ENCODE measurements at regions not wholly inside any gene's neighbourhood (a gene's known extent, or its start where the extent isn't known, plus 50 kb on each side); places are given as distances from the start of the nearest gene placed in this dataset.

DNA sequence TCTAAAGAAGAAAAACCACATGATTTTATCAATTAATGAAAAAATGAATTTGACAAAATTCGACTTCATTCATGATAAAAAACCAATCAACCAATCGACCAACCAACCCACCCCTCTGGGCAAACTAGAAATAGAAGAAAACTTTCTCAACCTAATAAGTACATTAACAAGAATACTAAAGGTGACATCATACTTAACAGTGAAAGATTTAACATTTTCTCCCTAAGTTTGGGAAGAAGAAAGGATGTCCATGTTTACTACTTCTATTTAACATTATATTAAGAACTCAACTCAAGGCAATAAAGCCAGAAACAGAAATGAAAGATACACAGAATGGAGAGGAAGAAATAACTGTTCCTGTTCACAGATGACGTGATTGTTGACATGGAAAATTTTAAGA lies 476.1 kb upstream of the MEF2C start:
- no peak overlapping the region for H2AFZ ChIP-seq (ENCODE audit: low read length)
- H3K9me3 ChIP-seq (ENCODE audit: low read length): no peaks in the 10 kb centered on the region
- ChIA-PET CTCF (ENCODE audit: unreplicated experiment) (no interaction called here), POLR2A (interaction anchor here (1.1 kb wide), 1 partner anchor 878 kb away, joined by 3 read pairs; no protein-coding TSS in a partner anchor)
- H3K27ac ChIP-seq (ENCODE audit: low read depth, low read length, poor library complexity, severe bottlenecking): no peak overlapping the region
- no peaks in the 10 kb centered on the region for H3K79me2 ChIP-seq (ENCODE audit: insufficient read depth, low read depth, low read length)
- no peaks in the 10 kb centered on the region for H3K36me3 ChIP-seq (ENCODE audit: insufficient read depth, low read length)
- no peak overlapping the region for H3K4me2 ChIP-seq (ENCODE audit: low read length)
- no peak overlapping the region for H3K4me3 ChIP-seq (ENCODE audit: low read depth, low read length, poor library complexity, severe bottlenecking)
- no peaks in the 10 kb centered on the region for H4K20me1 ChIP-seq (ENCODE audit: insufficient read depth, low read length)
- H3K4me1 ChIP-seq (ENCODE audit: insufficient read depth, low read length, poor library complexity, severe bottlenecking): no peaks in the 10 kb centered on the region
- no TSS peak for BruUV-seq (replicated peaks)
- no peak for DNase-seq (ENCODE audit: low spot score)
- TF ChIP-seq EZH2phosphoT487 (IDR thresholded peaks at IDR 0.05; ENCODE audit: borderline replicate concordance, low read depth, low read length): no peak
- TF ChIP-seq, protein P1, sequence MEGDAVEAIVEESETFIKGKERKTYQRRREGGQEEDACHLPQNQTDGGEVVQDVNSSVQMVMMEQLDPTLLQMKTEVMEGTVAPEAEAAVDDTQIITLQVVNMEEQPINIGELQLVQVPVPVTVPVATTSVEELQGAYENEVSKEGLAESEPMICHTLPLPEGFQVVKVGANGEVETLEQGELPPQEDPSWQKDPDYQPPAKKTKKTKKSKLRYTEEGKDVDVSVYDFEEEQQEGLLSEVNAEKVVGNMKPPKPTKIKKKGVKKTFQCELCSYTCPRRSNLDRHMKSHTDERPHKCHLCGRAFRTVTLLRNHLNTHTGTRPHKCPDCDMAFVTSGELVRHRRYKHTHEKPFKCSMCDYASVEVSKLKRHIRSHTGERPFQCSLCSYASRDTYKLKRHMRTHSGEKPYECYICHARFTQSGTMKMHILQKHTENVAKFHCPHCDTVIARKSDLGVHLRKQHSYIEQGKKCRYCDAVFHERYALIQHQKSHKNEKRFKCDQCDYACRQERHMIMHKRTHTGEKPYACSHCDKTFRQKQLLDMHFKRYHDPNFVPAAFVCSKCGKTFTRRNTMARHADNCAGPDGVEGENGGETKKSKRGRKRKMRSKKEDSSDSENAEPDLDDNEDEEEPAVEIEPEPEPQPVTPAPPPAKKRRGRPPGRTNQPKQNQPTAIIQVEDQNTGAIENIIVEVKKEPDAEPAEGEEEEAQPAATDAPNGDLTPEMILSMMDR (conservative IDR thresholded peaks at IDR 0.05; ENCODE audit: low read length): no peak
- intact Hi-C loops (cut with micrococcal nuclease; ENCODE audit: unreplicated experiment): no loop called here
- no peaks in the 10 kb centered on the region for H3K9me2 ChIP-seq (ENCODE audit: insufficient read depth, low read length)

DNA sequence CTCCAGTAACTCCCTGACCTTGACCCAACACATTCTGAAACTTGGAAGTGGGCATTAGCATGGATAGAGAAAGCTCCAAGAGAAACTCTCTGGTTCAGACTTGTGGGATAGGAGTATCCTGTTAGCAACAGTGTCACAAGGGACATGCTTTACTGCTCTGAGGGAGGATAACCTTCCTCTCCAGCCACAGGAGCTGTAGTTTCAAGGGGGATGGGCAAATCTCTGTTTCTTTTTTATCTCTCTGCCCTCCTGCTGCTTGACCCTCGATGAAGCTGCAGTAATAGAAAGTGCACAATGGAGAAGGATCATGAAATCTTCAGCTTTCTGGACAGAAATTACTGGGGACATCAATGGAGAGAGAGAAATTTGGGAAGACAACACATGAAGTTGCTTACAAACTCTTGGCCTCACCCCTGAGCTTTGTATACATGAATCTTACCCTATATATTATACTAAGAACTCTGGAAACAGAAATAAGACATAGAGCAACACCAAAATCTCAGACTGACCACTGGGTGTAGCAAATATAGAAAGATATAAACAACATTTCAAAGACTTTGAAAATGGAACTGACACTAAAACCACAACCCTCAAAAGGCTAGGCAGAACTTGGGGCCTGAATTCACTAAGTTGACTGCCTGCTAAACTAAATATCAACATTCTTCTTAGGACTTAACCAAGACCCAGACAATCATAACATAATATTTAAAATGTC lies 471.0 kb upstream of the MEF2C start:
- Histone ChIP-seq H3K27ac (ENCODE audit: low read depth, low read length, poor library complexity, severe bottlenecking) (no peak overlapping the region), H3K4me3 (ENCODE audit: low read depth, low read length, poor library complexity, severe bottlenecking) (no peak overlapping the region), H3K9me2 (ENCODE audit: insufficient read depth, low read length) (no peaks in the 10 kb centered on the region), H3K79me2 (ENCODE audit: insufficient read depth, low read depth, low read length) (no peaks in the 10 kb centered on the region), H3K4me1 (ENCODE audit: insufficient read depth, low read length, poor library complexity, severe bottlenecking) (no peaks in the 10 kb centered on the region), H3K4me2 (ENCODE audit: low read length) (no peak overlapping the region), H3K9me3 (ENCODE audit: low read length) (no peaks in the 10 kb centered on the region), H2AFZ (ENCODE audit: low read length) (no peak overlapping the region), H3K36me3 (ENCODE audit: insufficient read depth, low read length) (no peaks in the 10 kb centered on the region), H4K20me1 (ENCODE audit: insufficient read depth, low read length) (no peaks in the 10 kb centered on the region)
- POLR2A ChIA-PET: interaction anchor here (1.0 to 1.2 kb wide), 2 partner anchors 9 to 12 kb away, joined by 3 to 4 read pairs; no protein-coding TSS in a partner anchor
- DNase-seq (ENCODE audit: low spot score): no peak
- BruUV-seq (replicated peaks): no TSS peak
- intact Hi-C loops (cut with micrococcal nuclease; ENCODE audit: unreplicated experiment): no loop called here
- CTCF ChIA-PET (ENCODE audit: unreplicated experiment): no interaction called here
- TF ChIP-seq EZH2phosphoT487 (IDR thresholded peaks at IDR 0.05; ENCODE audit: borderline replicate concordance, low read depth, low read length): no peak
- TF ChIP-seq, protein P1 (conservative IDR thresholded peaks at IDR 0.05; ENCODE audit: low read length): no peak

DNA sequence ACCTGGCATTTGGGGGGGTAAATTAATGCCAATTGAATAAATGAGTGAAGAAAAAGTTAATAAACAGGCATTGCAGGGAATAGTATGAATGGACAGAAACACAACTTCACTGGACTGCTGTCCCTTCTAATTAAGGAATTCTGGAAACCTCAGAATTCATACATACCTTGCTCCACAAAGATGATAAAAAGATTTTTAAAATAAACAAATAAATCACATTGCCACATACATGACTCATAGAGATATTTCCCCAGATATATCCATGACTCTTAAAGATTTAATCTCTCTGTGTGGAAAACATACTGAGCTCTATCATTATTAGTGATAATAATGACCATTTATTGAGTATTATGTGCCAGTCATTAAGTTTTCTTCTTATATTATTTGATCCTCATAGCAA lies 469.0 kb upstream of the MEF2C start:
- no peak for DNase-seq (ENCODE audit: low spot score)
- no TSS peak for BruUV-seq (replicated peaks)
- TF ChIP-seq, protein P1 (conservative IDR thresholded peaks at IDR 0.05; ENCODE audit: low read length): no peak
- TF ChIP-seq EZH2phosphoT487 (IDR thresholded peaks at IDR 0.05; ENCODE audit: borderline replicate concordance, low read depth, low read length): no peak
- POLR2A ChIA-PET: no interaction called here
- Histone ChIP-seq H3K4me2 (ENCODE audit: low read length) (no peak overlapping the region), H3K36me3 (ENCODE audit: insufficient read depth, low read length) (no peaks in the 10 kb centered on the region), H3K27ac (ENCODE audit: low read depth, low read length, poor library complexity, severe bottlenecking) (no peak overlapping the region), H4K20me1 (ENCODE audit: insufficient read depth, low read length) (no peaks in the 10 kb centered on the region), H3K9me2 (ENCODE audit: insufficient read depth, low read length) (no peaks in the 10 kb centered on the region), H3K9me3 (ENCODE audit: low read length) (no peaks in the 10 kb centered on the region), H3K4me3 (ENCODE audit: low read depth, low read length, poor library complexity, severe bottlenecking) (no peak overlapping the region), H3K4me1 (ENCODE audit: insufficient read depth, low read length, poor library complexity, severe bottlenecking) (no peaks in the 10 kb centered on the region), H3K79me2 (ENCODE audit: insufficient read depth, low read depth, low read length) (no peaks in the 10 kb centered on the region), H2AFZ (ENCODE audit: low read length) (no peak overlapping the region)
- CTCF ChIA-PET (ENCODE audit: unreplicated experiment): no interaction called here
- intact Hi-C loops (cut with micrococcal nuclease; ENCODE audit: unreplicated experiment): no loop called here

All from OCI-LY7 (cell line).